Osteocyte (in vitro differentiated cells): ENCODE measurements at regions not wholly inside any gene's neighbourhood (a gene's known extent, or its start where the extent isn't known, plus 50 kb on each side); places are given as distances from the start of the nearest gene placed in this dataset.
"Not testable (repeated sequence)": the region's sequence is repeated elsewhere in the genome, so short reads cannot be mapped to it uniquely, and the experiment has no call there.

ENCODE experiments used
- DNase-seq: peaks from one replicate; pipeline ENCODE4 v3.0.0; 2021; ENCODE audit warnings: mixed read lengths; ENCODE audit not compliant: unreplicated experiment; ENCODE audit errors: extremely low spot score
- H3K27ac Mint-ChIP-seq: one replicate; pipeline ENCODE4 v1.8.0; 2021; ENCODE audit warnings: mild to moderate bottlenecking, mixed read lengths; ENCODE audit not compliant: unreplicated experiment
- H3K27me3 Mint-ChIP-seq: one replicate; pipeline ENCODE4 v1.8.0; 2021; ENCODE audit warnings: mixed read lengths; ENCODE audit not compliant: unreplicated experiment
- H3K36me3 Mint-ChIP-seq: one replicate; pipeline ENCODE4 v1.8.0; 2021; ENCODE audit warnings: mixed read lengths; ENCODE audit not compliant: unreplicated experiment
- H3K4me1 Mint-ChIP-seq: one replicate; pipeline ENCODE4 v1.8.0; 2021; ENCODE audit warnings: mixed read lengths; ENCODE audit not compliant: unreplicated experiment
- H3K4me3 Mint-ChIP-seq: one replicate; pipeline ENCODE4 v1.8.0; 2021; ENCODE audit warnings: mild to moderate bottlenecking, moderate library complexity, mixed read lengths; ENCODE audit not compliant: unreplicated experiment
- H3K9me3 Mint-ChIP-seq: one replicate; pipeline ENCODE4 v1.8.0; 2021; ENCODE audit warnings: mixed read lengths; ENCODE audit not compliant: unreplicated experiment
- TF ChIP-seq, protein P1 (sequence below): fragments of 200-600 bp; sonication (generic); IDR thresholded peaks from 2 replicates; pipeline ENCODE4 v1.5.0; 2021; ENCODE audit warnings: antibody characterized with exemption, mild to moderate bottlenecking, moderate library complexity

DNA sequence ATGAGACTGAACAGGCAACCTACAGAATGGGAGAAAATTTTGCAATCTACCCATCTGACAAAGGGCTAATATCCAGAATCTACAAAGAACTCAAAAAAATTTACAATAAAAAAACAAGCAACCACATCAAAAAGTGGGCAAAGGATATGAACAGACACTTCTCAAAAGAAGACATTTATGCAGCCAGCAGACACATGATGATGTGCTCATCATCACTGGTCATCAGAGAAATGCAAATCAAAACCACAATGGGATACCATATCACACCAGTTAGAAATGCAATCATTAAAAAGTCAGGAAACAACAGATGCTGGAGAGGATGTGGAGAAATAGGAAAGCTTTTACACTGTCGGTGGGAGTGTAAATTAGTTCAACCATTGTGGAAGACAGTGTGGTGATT is 51.7 kb upstream of the PAXBP1 start:
- not testable (repeated sequence) for H3K27ac Mint-ChIP-seq, H3K36me3 Mint-ChIP-seq

DNA sequence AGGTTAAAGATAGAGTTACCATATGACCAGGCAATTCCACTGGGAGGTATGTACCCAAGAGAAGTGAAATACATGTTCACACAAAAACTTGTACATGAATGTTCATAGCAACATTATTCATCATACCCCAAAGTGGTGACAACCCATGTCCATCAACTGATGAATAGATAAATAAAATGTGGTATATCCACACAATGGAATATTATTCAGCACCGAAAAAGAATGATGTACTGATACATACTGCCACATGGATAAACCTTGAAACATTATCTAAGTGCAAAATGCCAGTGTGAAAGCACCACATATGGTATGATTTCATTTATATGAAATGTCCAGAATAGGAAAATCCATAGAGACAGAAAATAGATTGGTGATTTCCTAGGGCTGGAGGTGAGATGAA is 53.4 kb upstream of the PAXBP1 start:
- H3K27ac Mint-ChIP-seq = no peak overlapping the region
- H3K4me1 Mint-ChIP-seq = no peaks in the 10 kb centered on the region
- no peaks in the 10 kb centered on the region for H3K9me3 Mint-ChIP-seq

More for the DNA sequence above, 51.7 kb upstream of the PAXBP1 start:
- H3K9me3 Mint-ChIP-seq, H3K4me3 Mint-ChIP-seq, DNase-seq, H3K4me1 Mint-ChIP-seq: not testable (repeated sequence)
- peaks cover 15% of the 10 kb centered on the region for H3K27me3 Mint-ChIP-seq

DNA sequence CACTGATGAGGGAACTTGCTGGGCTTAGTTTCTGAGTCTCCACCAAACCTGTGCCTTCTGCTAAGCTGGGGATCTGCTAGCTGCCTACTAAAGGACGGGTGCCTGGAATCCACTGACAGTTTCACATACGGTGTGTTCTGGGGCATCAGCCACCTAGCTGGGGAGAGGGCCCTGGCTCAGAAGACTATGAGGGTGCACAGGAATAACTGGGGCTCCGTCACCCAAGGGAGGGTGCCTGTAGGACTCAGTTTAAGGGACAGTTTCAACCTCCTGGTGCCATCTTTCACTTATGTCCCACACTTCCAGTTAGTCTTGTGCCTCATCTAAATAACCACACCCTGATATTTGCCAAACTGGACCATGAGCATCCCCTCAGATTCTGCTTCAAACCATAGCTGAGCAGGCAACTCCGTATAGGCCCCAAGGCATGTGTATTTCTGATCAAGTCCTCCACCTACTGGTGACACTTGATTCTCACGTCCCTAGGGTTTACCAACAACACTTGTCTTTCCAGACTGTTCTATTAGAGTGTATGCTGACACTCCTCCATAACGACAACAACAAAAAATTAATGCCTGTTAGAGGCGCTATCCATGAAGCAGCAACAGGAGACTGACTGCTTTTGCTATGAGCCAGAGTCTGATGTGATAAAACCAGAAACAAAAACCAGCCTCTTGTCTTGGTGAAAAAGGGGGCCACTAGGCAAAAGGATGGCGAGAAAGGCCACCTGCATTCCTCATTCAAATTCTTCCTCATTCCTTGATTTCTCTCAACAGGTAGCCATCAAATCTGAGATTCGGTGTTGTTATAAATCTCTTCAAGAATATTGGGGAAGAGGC is 55.0 kb upstream of the PAXBP1 start:
- H3K9me3 Mint-ChIP-seq = no peaks in the 10 kb centered on the region
- no peaks in the 10 kb centered on the region for H3K4me1 Mint-ChIP-seq
- no peak for DNase-seq
- no peak overlapping the region for H3K4me3 Mint-ChIP-seq
- no peaks in the 10 kb centered on the region for H3K36me3 Mint-ChIP-seq
- TF ChIP-seq, protein P1, sequence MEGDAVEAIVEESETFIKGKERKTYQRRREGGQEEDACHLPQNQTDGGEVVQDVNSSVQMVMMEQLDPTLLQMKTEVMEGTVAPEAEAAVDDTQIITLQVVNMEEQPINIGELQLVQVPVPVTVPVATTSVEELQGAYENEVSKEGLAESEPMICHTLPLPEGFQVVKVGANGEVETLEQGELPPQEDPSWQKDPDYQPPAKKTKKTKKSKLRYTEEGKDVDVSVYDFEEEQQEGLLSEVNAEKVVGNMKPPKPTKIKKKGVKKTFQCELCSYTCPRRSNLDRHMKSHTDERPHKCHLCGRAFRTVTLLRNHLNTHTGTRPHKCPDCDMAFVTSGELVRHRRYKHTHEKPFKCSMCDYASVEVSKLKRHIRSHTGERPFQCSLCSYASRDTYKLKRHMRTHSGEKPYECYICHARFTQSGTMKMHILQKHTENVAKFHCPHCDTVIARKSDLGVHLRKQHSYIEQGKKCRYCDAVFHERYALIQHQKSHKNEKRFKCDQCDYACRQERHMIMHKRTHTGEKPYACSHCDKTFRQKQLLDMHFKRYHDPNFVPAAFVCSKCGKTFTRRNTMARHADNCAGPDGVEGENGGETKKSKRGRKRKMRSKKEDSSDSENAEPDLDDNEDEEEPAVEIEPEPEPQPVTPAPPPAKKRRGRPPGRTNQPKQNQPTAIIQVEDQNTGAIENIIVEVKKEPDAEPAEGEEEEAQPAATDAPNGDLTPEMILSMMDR = peak; percentile 43
- peaks cover 25% of the 10 kb centered on the region for H3K27me3 Mint-ChIP-seq
- no peak overlapping the region for H3K27ac Mint-ChIP-seq

More for the DNA sequence above, 53.4 kb upstream of the PAXBP1 start:
- no peaks in the 10 kb centered on the region for H3K36me3 Mint-ChIP-seq
- no peak for DNase-seq
- peaks cover 22% of the 10 kb centered on the region for H3K27me3 Mint-ChIP-seq
- no peak overlapping the region for H3K4me3 Mint-ChIP-seq
- TF ChIP-seq, protein P1 = no peak

DNA sequence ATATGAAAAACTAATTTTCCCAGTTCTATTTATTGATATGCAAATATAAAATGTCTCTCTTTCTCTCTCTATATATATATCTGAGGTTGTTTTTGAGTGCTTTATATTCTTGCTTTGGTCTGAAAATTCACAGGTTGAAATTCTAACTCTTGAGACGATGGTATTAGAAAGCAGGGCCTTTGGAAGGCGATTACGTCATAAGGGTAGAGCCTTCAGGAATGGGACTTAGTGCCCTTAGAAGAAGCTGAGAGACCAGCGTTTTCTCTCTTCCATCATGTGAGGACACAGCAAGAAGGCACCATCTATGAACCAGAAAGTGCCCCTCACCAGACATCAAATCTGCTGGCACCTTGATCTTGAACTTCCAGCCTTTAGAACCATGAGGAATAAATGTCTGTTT is 57.4 kb upstream of the PAXBP1 start:
- Mint-ChIP-seq H3K4me1 (no peaks in the 10 kb centered on the region), H3K27me3 (peaks cover 28% of the 10 kb centered on the region), H3K36me3 (no peaks in the 10 kb centered on the region), H3K4me3 (no peak overlapping the region), H3K9me3 (no peaks in the 10 kb centered on the region), H3K27ac (no peak overlapping the region)
- TF ChIP-seq, protein P1 = no peak
- no peak for DNase-seq

DNA sequence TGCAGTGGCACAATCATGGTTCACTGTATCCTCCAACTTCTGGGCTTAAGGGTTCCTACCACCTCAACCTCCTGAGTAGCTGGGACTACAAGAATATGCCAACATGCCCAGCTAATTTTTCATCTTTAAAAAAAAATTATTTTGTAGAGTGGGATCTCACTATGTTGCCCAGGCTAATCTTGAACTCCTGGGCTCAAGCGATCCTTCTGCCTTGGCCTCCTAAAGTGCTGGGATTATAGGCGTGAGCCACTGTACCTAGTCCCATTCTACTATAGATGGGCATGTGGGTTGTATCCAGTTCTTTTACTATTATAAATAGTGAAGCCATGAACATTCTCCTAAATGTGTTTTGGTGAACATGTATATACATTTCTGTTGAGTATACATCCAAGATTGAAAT is 57.9 kb upstream of the PAXBP1 start:
- H3K36me3 Mint-ChIP-seq = no peaks in the 10 kb centered on the region
- peaks cover 34% of the 10 kb centered on the region for H3K27me3 Mint-ChIP-seq
- TF ChIP-seq, protein P1 = no peak
- no peaks in the 10 kb centered on the region for H3K9me3 Mint-ChIP-seq
- DNase-seq = no peak
- no peak overlapping the region for H3K4me3 Mint-ChIP-seq
- no peaks in the 10 kb centered on the region for H3K4me1 Mint-ChIP-seq
- H3K27ac Mint-ChIP-seq = no peak overlapping the region

DNA sequence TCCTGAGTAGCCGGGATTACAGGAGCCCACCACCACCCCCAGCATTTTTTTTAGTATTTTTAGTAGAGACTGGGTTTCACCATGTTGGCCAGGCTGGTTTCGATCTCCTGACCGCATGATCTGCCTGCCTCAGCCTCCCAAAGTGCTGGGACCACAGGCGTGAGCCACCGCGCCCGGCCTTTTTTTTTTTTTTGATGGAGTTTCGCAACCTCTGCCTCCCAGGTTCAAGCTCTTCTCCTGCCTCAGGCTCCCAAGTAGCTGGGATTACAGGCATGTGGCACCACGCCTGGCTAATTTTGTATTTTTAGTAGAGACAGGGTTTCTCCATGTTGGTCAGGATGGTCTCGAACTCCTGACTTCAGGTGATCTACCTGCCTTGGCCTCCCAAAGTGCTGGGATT is 60.2 kb upstream of the PAXBP1 start:
- not testable (repeated sequence) for H3K9me3 Mint-ChIP-seq, H3K4me3 Mint-ChIP-seq, DNase-seq, H3K4me1 Mint-ChIP-seq, H3K27ac Mint-ChIP-seq, H3K36me3 Mint-ChIP-seq
- H3K27me3 Mint-ChIP-seq = peaks cover 32% of the 10 kb centered on the region
